GM12801 (cell line): ENCODE measurements at regions not wholly inside any gene's neighbourhood (a gene's known extent, or its start where the extent isn't known, plus 50 kb on each side); places are given as distances from the start of the nearest gene placed in this dataset.

Experiments used
- TF ChIP-seq, protein P1 (sequence below): IDR thresholded peaks from one replicate; pipeline ENCODE4 v1.5.1; 2011; ENCODE audit warnings: control low read depth; ENCODE audit not compliant: insufficient read length; ENCODE audit errors: extremely low read depth

DNA sequence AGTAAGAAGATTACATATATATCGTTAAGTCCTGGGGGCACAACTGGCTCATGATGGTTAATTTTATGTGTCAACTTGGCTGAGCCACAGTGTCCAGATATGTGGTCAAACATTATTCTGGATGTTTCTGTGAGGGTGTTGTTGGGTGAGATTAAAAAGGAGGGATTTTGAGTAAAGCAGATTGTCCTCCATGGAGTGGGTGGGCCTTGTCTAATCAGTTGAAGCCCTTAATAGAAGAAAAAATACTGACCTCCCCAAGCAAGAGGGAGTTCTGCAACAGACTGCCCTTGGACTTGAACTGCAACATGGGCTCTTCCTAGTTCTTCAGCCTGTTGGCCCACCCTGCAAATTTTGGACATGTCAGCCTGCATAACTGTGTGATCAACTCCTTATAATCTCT, 311.6 kb downstream of the RPS6KC1 start:
- TF ChIP-seq, protein P1, sequence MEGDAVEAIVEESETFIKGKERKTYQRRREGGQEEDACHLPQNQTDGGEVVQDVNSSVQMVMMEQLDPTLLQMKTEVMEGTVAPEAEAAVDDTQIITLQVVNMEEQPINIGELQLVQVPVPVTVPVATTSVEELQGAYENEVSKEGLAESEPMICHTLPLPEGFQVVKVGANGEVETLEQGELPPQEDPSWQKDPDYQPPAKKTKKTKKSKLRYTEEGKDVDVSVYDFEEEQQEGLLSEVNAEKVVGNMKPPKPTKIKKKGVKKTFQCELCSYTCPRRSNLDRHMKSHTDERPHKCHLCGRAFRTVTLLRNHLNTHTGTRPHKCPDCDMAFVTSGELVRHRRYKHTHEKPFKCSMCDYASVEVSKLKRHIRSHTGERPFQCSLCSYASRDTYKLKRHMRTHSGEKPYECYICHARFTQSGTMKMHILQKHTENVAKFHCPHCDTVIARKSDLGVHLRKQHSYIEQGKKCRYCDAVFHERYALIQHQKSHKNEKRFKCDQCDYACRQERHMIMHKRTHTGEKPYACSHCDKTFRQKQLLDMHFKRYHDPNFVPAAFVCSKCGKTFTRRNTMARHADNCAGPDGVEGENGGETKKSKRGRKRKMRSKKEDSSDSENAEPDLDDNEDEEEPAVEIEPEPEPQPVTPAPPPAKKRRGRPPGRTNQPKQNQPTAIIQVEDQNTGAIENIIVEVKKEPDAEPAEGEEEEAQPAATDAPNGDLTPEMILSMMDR = no peak

GRCh38 chr1:213366141-213366831, 315.2 kb downstream of the RPS6KC1 start:
- TF ChIP-seq, protein P1 = no peak

DNA sequence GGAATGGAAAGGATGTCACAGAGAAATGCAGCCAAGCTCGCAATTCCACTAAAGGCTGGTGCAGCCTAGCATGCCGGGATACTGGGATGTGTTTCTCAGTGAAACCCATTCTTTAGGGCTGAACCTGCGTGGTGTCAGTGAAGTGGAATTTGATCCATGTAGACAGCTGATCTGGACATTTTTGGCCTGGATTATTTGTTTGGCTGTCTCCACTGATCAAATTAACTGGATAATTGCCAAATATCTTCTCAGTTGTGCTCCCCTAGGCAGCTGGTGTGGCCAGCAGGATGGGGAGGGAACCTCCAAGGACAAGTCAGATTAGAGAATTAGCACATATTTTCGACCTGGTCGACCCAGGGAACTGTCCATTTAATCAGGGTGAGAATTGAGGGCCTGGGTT, 318.4 kb downstream of the RPS6KC1 start:
- TF ChIP-seq, protein P1 = no peak

DNA sequence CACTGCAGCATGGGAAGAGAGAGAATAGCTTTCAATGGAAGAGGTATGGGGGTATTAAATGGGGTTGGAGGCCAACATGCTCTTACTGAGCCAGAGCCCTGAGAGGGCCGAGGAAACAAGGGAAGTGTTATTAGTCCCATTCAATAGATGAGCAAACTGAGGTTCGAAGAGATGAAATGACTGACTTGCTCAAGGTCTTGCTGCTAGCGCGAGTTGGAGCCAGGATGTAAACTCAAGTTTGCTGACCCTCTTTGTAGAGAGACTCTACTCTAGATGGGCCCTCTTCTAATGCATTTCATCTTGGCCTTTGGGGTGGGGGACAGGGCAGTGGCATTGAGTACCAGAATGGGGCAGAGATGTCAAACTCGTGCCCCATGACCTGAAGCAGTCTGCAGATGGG, 319.5 kb downstream of the RPS6KC1 start:
- TF ChIP-seq, protein P1 = no peak

DNA sequence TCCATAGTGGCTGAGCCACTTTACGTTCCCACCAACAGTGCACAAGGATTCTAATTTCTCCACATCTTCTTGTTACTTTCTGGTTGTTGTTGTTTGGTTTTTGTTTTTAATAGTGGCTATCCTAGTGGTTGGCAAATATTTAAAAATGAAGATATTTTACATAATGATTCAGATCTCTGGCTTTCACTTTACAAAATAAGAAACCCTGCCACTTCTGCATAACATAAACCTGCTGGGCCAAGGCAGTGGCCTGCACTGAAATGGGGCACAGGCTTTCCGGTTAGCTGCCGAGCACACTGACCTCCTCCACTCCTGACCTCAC, 320.4 kb downstream of the RPS6KC1 start:
- TF ChIP-seq, protein P1 = no peak

- TF ChIP-seq, protein P1 = no peak
Observed at GRCh38 chr1:213371847-213372619, 321.0 kb downstream of the RPS6KC1 start.

- TF ChIP-seq, protein P1 = peak; percentile 82
Observed at GRCh38 chr1:213374369-213374768, 323.3 kb downstream of the RPS6KC1 start.
